HEK293 (cell line): ENCODE measurements at regions not wholly inside any gene's neighbourhood (a gene's known extent, or its start where the extent isn't known, plus 50 kb on each side); places are given as distances from the start of the nearest gene placed in this dataset.

Experiments
- CTCF ChIA-PET: fragments of 350-600 bp; formaldehyde crosslinking; extraction: SDS; loops from one replicate; lab custom pipeline; 2021; ENCODE audit warnings: antibody characterized with exemption; lab: Yijun Ruan, JAX
- POLR2A ChIA-PET: fragments of 300-600 bp; formaldehyde crosslinking; extraction: SDS; loops from one replicate; lab custom pipeline; 2020; ENCODE audit warnings: antibody characterized with exemption, inconsistent platforms; lab: Yijun Ruan, JAX
- H3K27ac ChIP-seq: fragments of 200-500 bp; sonication (Bioruptor generic); 2 replicates; pipeline ENCODE4 v1.5.1; 2014; ENCODE audit warnings: low read depth, low read length, control low read depth, inconsistent platforms; ENCODE audit errors: extremely low read depth
- H3K36me3 ChIP-seq, 2 experiments: fragments of 200-500 bp in 1 of 2; sonication (Bioruptor generic) in 1 of 2; 1 replicate in 1 of 2; 2 replicates in 1 of 2; pipeline ENCODE4 v1.5.1; 2014 to 2017; ENCODE audit warnings: inconsistent platforms in 2 of 2, low read length in 2 of 2; ENCODE audit not compliant: control insufficient read depth in 2 of 2, insufficient read depth in 1 of 2
- H3K4me1 ChIP-seq: fragments of 200-500 bp; sonication (Bioruptor generic); 2 replicates; pipeline ENCODE4 v1.5.1; 2014; ENCODE audit warnings: mild to moderate bottlenecking, low read length, inconsistent platforms; ENCODE audit not compliant: control insufficient read depth, insufficient read depth
- H3K4me3 ChIP-seq: 2 replicates; pipeline ENCODE4 v1.5.1; 2011; ENCODE audit warnings: low read depth, mild to moderate bottlenecking, control low read depth, low read length, moderate library complexity
- H3K9me3 ChIP-seq: fragments of 200-500 bp; sonication (Bioruptor generic); 2 replicates; pipeline ENCODE4 v1.5.1; 2014; ENCODE audit warnings: low read depth, low read length, inconsistent platforms; ENCODE audit not compliant: control insufficient read depth, insufficient read depth
- BCL11A ChIP-seq: fragments of 450-650 bp; formaldehyde crosslinking; IDR thresholded peaks from 2 replicates; pipeline ENCODE4 v1.5.1; 2016; ENCODE audit warnings: low read depth, missing biosample characterization, missing genetic modification characterization
- HOXD13 ChIP-seq: sonication (generic); formaldehyde crosslinking; IDR thresholded peaks from 2 replicates; pipeline ENCODE4 v1.8.0; 2022; ENCODE audit warnings: missing genetic modification reagents, borderline replicate concordance
- SCRT2 ChIP-seq: fragments of 450-650 bp; formaldehyde crosslinking; IDR thresholded peaks from 2 replicates; pipeline ENCODE4 v1.5.1; 2016; ENCODE audit warnings: missing biosample characterization, missing genetic modification characterization
- ZNF114 ChIP-seq: fragments of 450-650 bp; formaldehyde crosslinking; IDR thresholded peaks from 2 replicates; pipeline ENCODE4 v1.5.0; 2017; ENCODE audit warnings: missing biosample characterization, missing genetic modification characterization
- ZNF132 ChIP-seq: fragments of 450-650 bp; formaldehyde crosslinking; IDR thresholded peaks from 2 replicates; pipeline ENCODE4 v1.5.1; 2017; ENCODE audit warnings: missing biosample characterization, missing genetic modification characterization, borderline replicate concordance
- ZNF138 ChIP-seq: fragments of 450-650 bp; formaldehyde crosslinking; IDR thresholded peaks from 2 replicates; pipeline ENCODE4 v1.5.1; 2016; ENCODE audit warnings: missing biosample characterization, missing genetic modification characterization, borderline replicate concordance
- ZNF2 ChIP-seq: fragments of 450-650 bp; formaldehyde crosslinking; IDR thresholded peaks from 2 replicates; pipeline ENCODE4 v1.5.1; 2016; ENCODE audit warnings: missing biosample characterization, missing genetic modification characterization
- ZNF202 ChIP-seq: fragments of 450-650 bp; formaldehyde crosslinking; IDR thresholded peaks from 2 replicates; pipeline ENCODE4 v1.5.1; 2016; ENCODE audit warnings: missing biosample characterization, missing genetic modification characterization, borderline replicate concordance
- ZNF324 ChIP-seq: fragments of 450-650 bp; formaldehyde crosslinking; IDR thresholded peaks from 2 replicates; pipeline ENCODE4 v1.5.1; 2016; ENCODE audit warnings: missing biosample characterization, missing genetic modification characterization
- ZNF37A ChIP-seq: fragments of 450-650 bp; IDR thresholded peaks from 2 replicates; pipeline ENCODE4 v1.5.1; 2018; ENCODE audit warnings: missing biosample characterization, missing genetic modification characterization
- ZNF747 ChIP-seq: fragments of 450-650 bp; formaldehyde crosslinking; IDR thresholded peaks from 2 replicates; pipeline ENCODE4 v1.5.1; 2016; ENCODE audit warnings: missing biosample characterization, missing genetic modification characterization
- ZNF76 ChIP-seq: fragments of 450-650 bp; formaldehyde crosslinking; IDR thresholded peaks from 2 replicates; pipeline ENCODE4; 2016; ENCODE audit warnings: low read depth, missing biosample characterization, missing genetic modification characterization, borderline replicate concordance
- ZNF837 ChIP-seq: fragments of 450-650 bp; formaldehyde crosslinking; IDR thresholded peaks from 2 replicates; pipeline ENCODE4 v1.5.1; 2016; ENCODE audit warnings: missing biosample characterization, missing genetic modification characterization
- ZNF843 ChIP-seq: fragments of 450-650 bp; formaldehyde crosslinking; IDR thresholded peaks from 2 replicates; pipeline ENCODE4 v1.5.1; 2016; ENCODE audit warnings: missing biosample characterization, missing genetic modification characterization
- ZXDB ChIP-seq: fragments of 450-650 bp; formaldehyde crosslinking; IDR thresholded peaks from 2 replicates; pipeline ENCODE4 v1.5.1; 2016; ENCODE audit warnings: missing biosample characterization, missing genetic modification characterization
- TF ChIP-seq, protein P1 (sequence below): fragments of 450-650 bp; formaldehyde crosslinking; IDR thresholded peaks from 2 replicates; pipeline ENCODE4 v1.5.1; 2016; ENCODE audit warnings: missing biosample characterization, missing genetic modification characterization
- TF ChIP-seq, protein P2 (sequence below): fragments of 450-650 bp; formaldehyde crosslinking; IDR thresholded peaks from 2 replicates; pipeline ENCODE4 v1.5.1; 2016; ENCODE audit warnings: missing biosample characterization, missing genetic modification characterization, low read depth
- TF ChIP-seq, protein P3 (sequence below): fragments of 450-650 bp; IDR thresholded peaks from 2 replicates; pipeline ENCODE4 v1.5.1; 2018; ENCODE audit warnings: missing biosample characterization, mild to moderate bottlenecking, missing genetic modification characterization

DNA sequence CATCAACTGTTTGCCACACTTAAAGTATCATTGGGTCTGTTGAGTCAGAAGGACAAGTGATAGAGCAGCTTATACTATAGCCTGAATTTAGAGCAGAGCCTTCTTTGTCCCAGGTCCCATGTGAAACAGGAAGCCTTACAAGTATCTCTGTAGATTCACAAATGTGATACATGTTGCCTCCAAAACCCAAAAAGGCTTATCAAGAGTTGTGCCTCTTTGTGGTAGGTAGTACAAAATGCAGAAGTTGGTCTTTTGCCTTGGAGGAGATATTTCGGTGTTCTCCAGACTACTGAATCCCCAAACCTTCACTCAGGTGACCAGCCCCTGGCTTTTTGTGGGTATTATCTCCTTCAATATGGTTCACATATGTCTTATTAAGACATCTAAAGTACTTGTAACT lies 121.2 kb downstream of the GPCPD1 start (continued):
- TF ChIP-seq ZNF837, result no peak

DNA sequence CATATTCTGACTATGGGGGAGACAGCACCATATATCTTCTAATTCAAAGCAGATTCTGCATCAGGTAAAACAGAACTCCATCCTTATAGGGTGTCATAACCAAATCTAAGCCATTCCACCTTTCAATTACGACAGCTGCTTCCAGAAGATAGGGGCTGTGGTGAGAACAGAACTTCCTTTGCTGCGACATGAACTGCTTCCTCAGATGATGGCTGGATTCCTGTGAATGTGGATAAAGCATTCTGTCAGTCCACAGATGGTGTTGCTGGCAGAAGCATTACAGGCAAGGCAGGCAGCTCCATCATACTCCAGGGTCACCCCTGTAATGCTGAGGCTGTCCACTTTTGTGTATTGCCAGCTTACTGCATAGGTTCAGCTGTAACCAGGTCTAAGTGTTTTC lies 122.0 kb downstream of the GPCPD1 start:
- no peaks in the 10 kb centered on the region for H3K36me3 ChIP-seq
- ChIA-PET POLR2A (no interaction called here), CTCF (interaction anchor here (0.5 to 1.6 kb wide), 3 partner anchors 40 to 266 kb away, joined by 3 to 5 read pairs (median 4); no protein-coding TSS in a partner anchor)
- no peaks in the 10 kb centered on the region for H3K4me1 ChIP-seq
- no peaks in the 10 kb centered on the region for H3K9me3 ChIP-seq
- TF ChIP-seq, protein P1, sequence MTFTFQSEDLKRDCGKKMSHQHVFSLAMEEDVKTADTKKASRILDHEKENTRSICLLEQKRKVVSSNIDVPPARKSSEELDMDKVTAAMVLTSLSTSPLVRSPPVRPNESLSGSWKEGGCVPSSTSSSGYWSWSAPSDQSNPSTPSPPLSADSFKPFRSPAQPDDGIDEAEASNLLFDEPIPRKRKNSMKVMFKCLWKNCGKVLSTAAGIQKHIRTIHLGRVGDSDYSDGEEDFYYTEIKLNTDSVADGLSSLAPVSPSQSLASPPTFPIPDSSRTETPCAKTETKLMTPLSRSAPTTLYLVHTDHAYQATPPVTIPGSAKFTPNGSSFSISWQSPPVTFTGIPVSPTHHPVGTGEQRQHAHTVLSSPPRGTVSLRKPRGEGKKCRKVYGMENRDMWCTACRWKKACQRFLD (tag by site-specific recombination), result no peak
- TF ChIP-seq ZNF2 (tag by site-specific recombination), result no peak
- TF ChIP-seq HOXD13, result no peak
- TF ChIP-seq, protein P2, sequence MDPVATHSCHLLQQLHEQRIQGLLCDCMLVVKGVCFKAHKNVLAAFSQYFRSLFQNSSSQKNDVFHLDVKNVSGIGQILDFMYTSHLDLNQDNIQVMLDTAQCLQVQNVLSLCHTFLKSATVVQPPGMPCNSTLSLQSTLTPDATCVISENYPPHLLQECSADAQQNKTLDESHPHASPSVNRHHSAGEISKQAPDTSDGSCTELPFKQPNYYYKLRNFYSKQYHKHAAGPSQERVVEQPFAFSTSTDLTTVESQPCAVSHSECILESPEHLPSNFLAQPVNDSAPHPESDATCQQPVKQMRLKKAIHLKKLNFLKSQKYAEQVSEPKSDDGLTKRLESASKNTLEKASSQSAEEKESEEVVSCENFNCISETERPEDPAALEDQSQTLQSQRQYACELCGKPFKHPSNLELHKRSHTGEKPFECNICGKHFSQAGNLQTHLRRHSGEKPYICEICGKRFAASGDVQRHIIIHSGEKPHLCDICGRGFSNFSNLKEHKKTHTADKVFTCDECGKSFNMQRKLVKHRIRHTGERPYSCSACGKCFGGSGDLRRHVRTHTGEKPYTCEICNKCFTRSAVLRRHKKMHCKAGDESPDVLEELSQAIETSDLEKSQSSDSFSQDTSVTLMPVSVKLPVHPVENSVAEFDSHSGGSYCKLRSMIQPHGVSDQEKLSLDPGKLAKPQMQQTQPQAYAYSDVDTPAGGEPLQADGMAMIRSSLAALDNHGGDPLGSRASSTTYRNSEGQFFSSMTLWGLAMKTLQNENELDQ (tag by site-specific recombination), result no peak
- TF ChIP-seq, all 188 proteins: peak for 0
- no peak overlapping the region for H3K4me3 ChIP-seq
- no peak overlapping the region for H3K27ac ChIP-seq

DNA sequence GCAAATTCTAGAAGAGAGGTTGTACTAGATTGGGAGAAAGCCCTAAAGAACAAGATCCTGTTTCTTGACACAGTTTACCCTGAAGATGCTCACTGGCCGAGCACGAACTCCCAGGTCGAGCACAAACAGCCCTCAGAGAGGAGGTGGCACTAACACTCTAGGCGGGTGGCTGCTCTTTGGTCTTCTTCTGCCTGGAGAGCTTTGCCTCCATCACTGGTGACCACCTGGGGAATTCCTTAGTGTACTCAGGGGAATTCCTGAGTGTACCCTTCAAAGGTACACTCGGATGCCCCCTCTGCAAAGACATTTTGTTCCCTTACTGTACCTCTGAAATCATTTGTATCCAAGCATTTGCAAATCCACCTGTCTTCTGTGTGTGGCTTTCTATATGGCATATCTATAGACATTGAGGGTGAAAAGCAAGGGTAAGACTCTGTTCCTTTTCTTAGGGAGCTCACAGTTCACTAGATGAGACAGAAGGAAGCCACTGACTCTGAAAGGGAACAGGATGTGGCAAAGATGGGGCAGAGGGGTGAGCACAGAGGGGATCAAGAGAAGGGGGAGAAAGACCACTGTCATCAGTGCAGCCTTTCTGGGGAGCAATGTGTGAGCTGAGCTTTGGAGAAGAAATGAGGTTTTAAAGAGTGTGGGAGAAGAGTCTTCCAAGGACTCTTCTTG lies 124.3 kb downstream of the GPCPD1 start:
- ChIA-PET CTCF (interaction anchor here (0.8 kb wide), 1 partner anchor 38 kb away, joined by 6 read pairs; no protein-coding TSS in a partner anchor), POLR2A (interaction anchor here (0.6 kb wide), 1 partner anchor 366 kb away, joined by 6 read pairs; no protein-coding TSS in a partner anchor)
- no peaks in the 10 kb centered on the region for H3K9me3 ChIP-seq
- no peaks in the 10 kb centered on the region for H3K36me3 ChIP-seq
- H3K4me1 ChIP-seq, result no peaks in the 10 kb centered on the region
- no peak overlapping the region for H3K4me3 ChIP-seq
- no peak overlapping the region for H3K27ac ChIP-seq
- TF ChIP-seq SCRT2 (tag by site-specific recombination) (no peak), HOXD13 (no peak), ZNF37A (tag by site-specific recombination) (no peak), BCL11A (tag by site-specific recombination) (no peak), ZNF132 (tag by site-specific recombination) (no peak), ZNF843 (tag by site-specific recombination) (no peak), ZNF324 (tag by site-specific recombination) (no peak), ZNF202 (tag by site-specific recombination) (no peak), ZXDB (tag by site-specific recombination) (no peak), ZNF114 (tag by site-specific recombination) (no peak), ZNF747 (tag by site-specific recombination) (no peak), ZNF76 (tag by site-specific recombination) (no peak), ZNF138 (tag by site-specific recombination) (no peak)
- TF ChIP-seq, protein P3, sequence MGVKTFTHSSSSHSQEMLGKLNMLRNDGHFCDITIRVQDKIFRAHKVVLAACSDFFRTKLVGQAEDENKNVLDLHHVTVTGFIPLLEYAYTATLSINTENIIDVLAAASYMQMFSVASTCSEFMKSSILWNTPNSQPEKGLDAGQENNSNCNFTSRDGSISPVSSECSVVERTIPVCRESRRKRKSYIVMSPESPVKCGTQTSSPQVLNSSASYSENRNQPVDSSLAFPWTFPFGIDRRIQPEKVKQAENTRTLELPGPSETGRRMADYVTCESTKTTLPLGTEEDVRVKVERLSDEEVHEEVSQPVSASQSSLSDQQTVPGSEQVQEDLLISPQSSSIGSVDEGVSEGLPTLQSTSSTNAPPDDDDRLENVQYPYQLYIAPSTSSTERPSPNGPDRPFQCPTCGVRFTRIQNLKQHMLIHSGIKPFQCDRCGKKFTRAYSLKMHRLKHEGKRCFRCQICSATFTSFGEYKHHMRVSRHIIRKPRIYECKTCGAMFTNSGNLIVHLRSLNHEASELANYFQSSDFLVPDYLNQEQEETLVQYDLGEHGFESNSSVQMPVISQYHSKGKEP (tag by site-specific recombination), result no peak
